Caco-2 (cell line): ENCODE measurements at regions not wholly inside any gene's neighbourhood (a gene's known extent, or its start where the extent isn't known, plus 50 kb on each side); places are given as distances from the start of the nearest gene placed in this dataset.

Experiments used
- BruUV-seq: library from RNA; stranded (reverse); fragments of 400-500 nt; replicated peaks from 2 replicates; lab custom pipeline; 2021; lab: Mats Ljungman, UMichigan
- CTCF ChIA-PET: fragments of 300-600 bp; sonication (Branson Sonifier 250); formaldehyde crosslinking; loops from one replicate; lab custom pipeline; 2022; ENCODE audit warnings: antibody characterized with exemption; lab: Charles Lee
- POLR2A ChIA-PET: fragments of 300-600 bp; sonication (Branson Sonifier 250); formaldehyde crosslinking; loops from one replicate; lab custom pipeline; 2022; ENCODE audit warnings: antibody characterized with exemption; lab: Charles Lee
- DNase-seq, 2 experiments: peaks; one replicate each; pipeline versions ENCODE4 v3.0.0 to v3.0.0-alpha.2; 2020 to 2022
- H3K27me3 ChIP-seq: replicated peaks from 2 replicates; pipeline ENCODE4 v1.6.0; 2011; ENCODE audit warnings: low read length; ENCODE audit not compliant: control insufficient read depth, insufficient read depth
- H3K36me3 ChIP-seq: 2 replicates; pipeline ENCODE4 v1.5.1; 2011; ENCODE audit warnings: low read length; ENCODE audit not compliant: control insufficient read depth, insufficient read depth
- H3K4me1 ChIP-seq: fragments of 250-450 bp; sonication (Bioruptor Pico); 2 replicates; pipeline ENCODE4 v1.5.1; 2020; ENCODE audit warnings: mild to moderate bottlenecking
- H3K4me3 ChIP-seq: 2 replicates; pipeline ENCODE4 v1.5.1; 2011; ENCODE audit warnings: low read depth, mild to moderate bottlenecking, control low read depth, low read length
- H3K9me3 ChIP-seq: fragments of 250-450 bp; sonication (Bioruptor Pico); 2 replicates; pipeline ENCODE4 v1.5.1; 2020; ENCODE audit warnings: mild to moderate bottlenecking, moderate library complexity
- H3K27ac Mint-ChIP-seq: one replicate; pipeline ENCODE4 v1.8.0; 2022; ENCODE audit warnings: mixed read lengths; ENCODE audit not compliant: unreplicated experiment
- H3K27me3 Mint-ChIP-seq: one replicate; pipeline ENCODE4 v1.8.0; 2022; ENCODE audit warnings: mixed read lengths; ENCODE audit not compliant: insufficient read depth, unreplicated experiment
- H3K36me3 Mint-ChIP-seq: one replicate; pipeline ENCODE4 v1.8.0; 2022; ENCODE audit warnings: mild to moderate bottlenecking, mixed read lengths; ENCODE audit not compliant: insufficient read depth, unreplicated experiment
- H3K4me1 Mint-ChIP-seq: one replicate; pipeline ENCODE4 v1.8.0; 2022; ENCODE audit warnings: low read depth, mixed read lengths; ENCODE audit not compliant: unreplicated experiment
- H3K4me3 Mint-ChIP-seq: one replicate; pipeline ENCODE4 v1.8.0; 2022; ENCODE audit warnings: mild to moderate bottlenecking, moderate library complexity, mixed read lengths; ENCODE audit not compliant: unreplicated experiment
- H3K9me3 Mint-ChIP-seq: one replicate; pipeline ENCODE4 v1.8.0; 2022; ENCODE audit warnings: mixed read lengths; ENCODE audit not compliant: unreplicated experiment
- CTCF ChIP-seq, 2 experiments: fragments of 200-600 bp in 1 of 2; IDR thresholded peaks; 1 replicate in 1 of 2; 2 replicates in 1 of 2; pipeline versions ENCODE4 v1.5.1 to v1.8.0; 2011 to 2022; ENCODE audit warnings: antibody characterized with exemption in 1 of 2, control low read depth in 1 of 2, inconsistent platforms in 1 of 2, low read depth in 1 of 2, low read length in 1 of 2, mild to moderate bottlenecking in 1 of 2, moderate library complexity in 1 of 2; ENCODE audit not compliant: insufficient read depth in 1 of 2, severe bottlenecking in 1 of 2, unreplicated experiment in 1 of 2
- intact Hi-C: fragments of 100-400 bp; cut with micrococcal nuclease; formaldehyde crosslinking; loops from one replicate; pipeline ENCODE4 v1.10.0; 2022; ENCODE audit not compliant: unreplicated experiment

GRCh38 chr2:180542511-180542910, 437.9 kb upstream of the UBE2E3 start:
- BruUV-seq = no TSS peak
- TF ChIP-seq CTCF (IDR thresholded peaks at IDR 0.05; ENCODE audit: insufficient read depth in 1 of 2, low read depth in 1 of 2, low read length in 1 of 2, severe bottlenecking in 1 of 2, unreplicated experiment in 1 of 2) = no peak
- Mint-ChIP-seq H3K4me1 (no peaks in the 10 kb centered on the region), H3K9me3 (no peaks in the 10 kb centered on the region), H3K27ac (no peak overlapping the region), H3K36me3 (no peaks in the 10 kb centered on the region), H3K4me3 (no peak overlapping the region), H3K27me3 (no peaks in the 10 kb centered on the region)
- Histone ChIP-seq H3K36me3 (no peaks in the 10 kb centered on the region), H3K4me1 (no peaks in the 10 kb centered on the region), H3K27me3 (no peaks in the 10 kb centered on the region), H3K9me3 (no peaks in the 10 kb centered on the region), H3K4me3 (no peak overlapping the region)
- ChIA-PET POLR2A (no interaction called here), CTCF (no interaction called here)
- intact Hi-C loops = no loop called here
- no peak for DNase-seq

GRCh38 chr2:180540761-180541160, 439.6 kb upstream of the UBE2E3 start:
- no peak for DNase-seq
- H3K27ac Mint-ChIP-seq = no peak overlapping the region
- POLR2A ChIA-PET = no interaction called here
- intact Hi-C loops = no loop called here
- no peak overlapping the region for H3K4me3 ChIP-seq
- H3K4me1 ChIP-seq = no peaks in the 10 kb centered on the region
- no peaks in the 10 kb centered on the region for H3K36me3 ChIP-seq
- H3K9me3 ChIP-seq = no peaks in the 10 kb centered on the region
- H3K4me3 Mint-ChIP-seq = no peak overlapping the region
- no TSS peak for BruUV-seq
- H3K4me1 Mint-ChIP-seq = no peaks in the 10 kb centered on the region
- no peaks in the 10 kb centered on the region for H3K27me3 Mint-ChIP-seq
- no peaks in the 10 kb centered on the region for H3K36me3 Mint-ChIP-seq
- CTCF ChIA-PET = no interaction called here
- TF ChIP-seq CTCF (IDR thresholded peaks at IDR 0.05; ENCODE audit: insufficient read depth in 1 of 2, low read depth in 1 of 2, low read length in 1 of 2, severe bottlenecking in 1 of 2, unreplicated experiment in 1 of 2) = no peak
- no peaks in the 10 kb centered on the region for H3K27me3 ChIP-seq
- H3K9me3 Mint-ChIP-seq = no peaks in the 10 kb centered on the region

GRCh38 chr2:180539541-180539940, 440.9 kb upstream of the UBE2E3 start:
- Histone ChIP-seq H3K27me3 (no peaks in the 10 kb centered on the region), H3K36me3 (no peaks in the 10 kb centered on the region), H3K9me3 (no peaks in the 10 kb centered on the region), H3K4me3 (no peak overlapping the region), H3K4me1 (0 out of 2 replicates have a peak, but pooled peaks cover 3% of the 10 kb centered on the region)
- no peak for DNase-seq
- no peak for TF ChIP-seq CTCF (IDR thresholded peaks at IDR 0.05; ENCODE audit: insufficient read depth in 1 of 2, low read depth in 1 of 2, low read length in 1 of 2, severe bottlenecking in 1 of 2, unreplicated experiment in 1 of 2)
- Mint-ChIP-seq H3K9me3 (no peaks in the 10 kb centered on the region), H3K4me1 (no peaks in the 10 kb centered on the region), H3K27ac (no peak overlapping the region), H3K27me3 (no peaks in the 10 kb centered on the region), H3K36me3 (no peaks in the 10 kb centered on the region), H3K4me3 (no peak overlapping the region)
- intact Hi-C loops = no loop called here
- POLR2A ChIA-PET = no interaction called here
- no TSS peak for BruUV-seq
- CTCF ChIA-PET = no interaction called here
